ENCODE measurements at regions not wholly inside any gene's neighbourhood (a gene's known extent, or its start where the extent isn't known, plus 50 kb on each side); places are given as distances from the start of the nearest gene placed in this dataset.

DNA sequence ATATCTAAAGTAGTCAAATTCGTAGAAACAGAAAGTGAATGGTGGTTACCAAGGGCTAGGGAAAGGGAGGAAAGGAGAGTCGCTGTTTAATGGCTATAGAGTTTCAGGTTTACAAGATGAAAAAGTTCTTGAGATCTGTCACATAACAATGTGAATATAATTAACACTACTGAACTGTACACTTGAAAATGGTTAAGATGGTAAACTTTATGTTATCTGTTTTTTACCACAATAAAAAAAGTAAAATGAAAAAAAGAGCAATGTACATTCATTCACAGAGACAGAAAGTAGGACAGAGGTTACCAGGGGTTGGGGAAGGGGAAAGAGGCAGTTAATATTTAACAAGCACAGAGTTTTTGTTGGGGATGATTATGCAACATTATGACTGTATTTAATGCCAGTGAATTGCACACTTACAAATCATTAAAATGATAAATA, 53.3 kb upstream of the SEC16B start (continued):
- TF ChIP-seq, protein P1, sequence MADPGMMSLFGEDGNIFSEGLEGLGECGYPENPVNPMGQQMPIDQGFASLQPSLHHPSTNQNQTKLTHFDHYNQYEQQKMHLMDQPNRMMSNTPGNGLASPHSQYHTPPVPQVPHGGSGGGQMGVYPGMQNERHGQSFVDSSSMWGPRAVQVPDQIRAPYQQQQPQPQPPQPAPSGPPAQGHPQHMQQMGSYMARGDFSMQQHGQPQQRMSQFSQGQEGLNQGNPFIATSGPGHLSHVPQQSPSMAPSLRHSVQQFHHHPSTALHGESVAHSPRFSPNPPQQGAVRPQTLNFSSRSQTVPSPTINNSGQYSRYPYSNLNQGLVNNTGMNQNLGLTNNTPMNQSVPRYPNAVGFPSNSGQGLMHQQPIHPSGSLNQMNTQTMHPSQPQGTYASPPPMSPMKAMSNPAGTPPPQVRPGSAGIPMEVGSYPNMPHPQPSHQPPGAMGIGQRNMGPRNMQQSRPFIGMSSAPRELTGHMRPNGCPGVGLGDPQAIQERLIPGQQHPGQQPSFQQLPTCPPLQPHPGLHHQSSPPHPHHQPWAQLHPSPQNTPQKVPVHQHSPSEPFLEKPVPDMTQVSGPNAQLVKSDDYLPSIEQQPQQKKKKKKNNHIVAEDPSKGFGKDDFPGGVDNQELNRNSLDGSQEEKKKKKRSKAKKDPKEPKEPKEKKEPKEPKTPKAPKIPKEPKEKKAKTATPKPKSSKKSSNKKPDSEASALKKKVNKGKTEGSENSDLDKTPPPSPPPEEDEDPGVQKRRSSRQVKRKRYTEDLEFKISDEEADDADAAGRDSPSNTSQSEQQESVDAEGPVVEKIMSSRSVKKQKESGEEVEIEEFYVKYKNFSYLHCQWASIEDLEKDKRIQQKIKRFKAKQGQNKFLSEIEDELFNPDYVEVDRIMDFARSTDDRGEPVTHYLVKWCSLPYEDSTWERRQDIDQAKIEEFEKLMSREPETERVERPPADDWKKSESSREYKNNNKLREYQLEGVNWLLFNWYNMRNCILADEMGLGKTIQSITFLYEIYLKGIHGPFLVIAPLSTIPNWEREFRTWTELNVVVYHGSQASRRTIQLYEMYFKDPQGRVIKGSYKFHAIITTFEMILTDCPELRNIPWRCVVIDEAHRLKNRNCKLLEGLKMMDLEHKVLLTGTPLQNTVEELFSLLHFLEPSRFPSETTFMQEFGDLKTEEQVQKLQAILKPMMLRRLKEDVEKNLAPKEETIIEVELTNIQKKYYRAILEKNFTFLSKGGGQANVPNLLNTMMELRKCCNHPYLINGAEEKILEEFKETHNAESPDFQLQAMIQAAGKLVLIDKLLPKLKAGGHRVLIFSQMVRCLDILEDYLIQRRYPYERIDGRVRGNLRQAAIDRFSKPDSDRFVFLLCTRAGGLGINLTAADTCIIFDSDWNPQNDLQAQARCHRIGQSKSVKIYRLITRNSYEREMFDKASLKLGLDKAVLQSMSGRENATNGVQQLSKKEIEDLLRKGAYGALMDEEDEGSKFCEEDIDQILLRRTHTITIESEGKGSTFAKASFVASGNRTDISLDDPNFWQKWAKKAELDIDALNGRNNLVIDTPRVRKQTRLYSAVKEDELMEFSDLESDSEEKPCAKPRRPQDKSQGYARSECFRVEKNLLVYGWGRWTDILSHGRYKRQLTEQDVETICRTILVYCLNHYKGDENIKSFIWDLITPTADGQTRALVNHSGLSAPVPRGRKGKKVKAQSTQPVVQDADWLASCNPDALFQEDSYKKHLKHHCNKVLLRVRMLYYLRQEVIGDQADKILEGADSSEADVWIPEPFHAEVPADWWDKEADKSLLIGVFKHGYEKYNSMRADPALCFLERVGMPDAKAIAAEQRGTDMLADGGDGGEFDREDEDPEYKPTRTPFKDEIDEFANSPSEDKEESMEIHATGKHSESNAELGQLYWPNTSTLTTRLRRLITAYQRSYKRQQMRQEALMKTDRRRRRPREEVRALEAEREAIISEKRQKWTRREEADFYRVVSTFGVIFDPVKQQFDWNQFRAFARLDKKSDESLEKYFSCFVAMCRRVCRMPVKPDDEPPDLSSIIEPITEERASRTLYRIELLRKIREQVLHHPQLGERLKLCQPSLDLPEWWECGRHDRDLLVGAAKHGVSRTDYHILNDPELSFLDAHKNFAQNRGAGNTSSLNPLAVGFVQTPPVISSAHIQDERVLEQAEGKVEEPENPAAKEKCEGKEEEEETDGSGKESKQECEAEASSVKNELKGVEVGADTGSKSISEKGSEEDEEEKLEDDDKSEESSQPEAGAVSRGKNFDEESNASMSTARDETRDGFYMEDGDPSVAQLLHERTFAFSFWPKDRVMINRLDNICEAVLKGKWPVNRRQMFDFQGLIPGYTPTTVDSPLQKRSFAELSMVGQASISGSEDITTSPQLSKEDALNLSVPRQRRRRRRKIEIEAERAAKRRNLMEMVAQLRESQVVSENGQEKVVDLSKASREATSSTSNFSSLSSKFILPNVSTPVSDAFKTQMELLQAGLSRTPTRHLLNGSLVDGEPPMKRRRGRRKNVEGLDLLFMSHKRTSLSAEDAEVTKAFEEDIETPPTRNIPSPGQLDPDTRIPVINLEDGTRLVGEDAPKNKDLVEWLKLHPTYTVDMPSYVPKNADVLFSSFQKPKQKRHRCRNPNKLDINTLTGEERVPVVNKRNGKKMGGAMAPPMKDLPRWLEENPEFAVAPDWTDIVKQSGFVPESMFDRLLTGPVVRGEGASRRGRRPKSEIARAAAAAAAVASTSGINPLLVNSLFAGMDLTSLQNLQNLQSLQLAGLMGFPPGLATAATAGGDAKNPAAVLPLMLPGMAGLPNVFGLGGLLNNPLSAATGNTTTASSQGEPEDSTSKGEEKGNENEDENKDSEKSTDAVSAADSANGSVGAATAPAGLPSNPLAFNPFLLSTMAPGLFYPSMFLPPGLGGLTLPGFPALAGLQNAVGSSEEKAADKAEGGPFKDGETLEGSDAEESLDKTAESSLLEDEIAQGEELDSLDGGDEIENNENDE (IDR thresholded peaks at IDR 0.05; ENCODE audit: insufficient replicate concordance, low read length): no peak
